Testis (tissue), 2 donors: ENCODE measurements at regions not wholly inside any gene's neighbourhood (a gene's known extent, or its start where the extent isn't known, plus 50 kb on each side); places are given as distances from the start of the nearest gene placed in this dataset.
"Not testable (repeated sequence)": the region's sequence is repeated elsewhere in the genome, so short reads cannot be mapped to it uniquely, and the experiment has no call there.

Source experiments
- DNase-seq: peaks from one replicate; pipeline ENCODE4 v3.0.0-alpha.2; 2019
- H3K27ac ChIP-seq, 2 donors: fragments of 200-600 bp; sonication (generic); one replicate each; pipeline ENCODE4 v1.5.1; 2019
- H3K27me3 ChIP-seq: fragments of 200-600 bp; sonication (generic); one replicate; pipeline ENCODE4 v1.5.1; 2019
- H3K36me3 ChIP-seq: fragments of 200-600 bp; sonication (generic); one replicate; pipeline ENCODE4 v1.5.1; 2017; ENCODE audit warnings: low read depth; ENCODE audit errors: missing control alignments
- H3K4me1 ChIP-seq: fragments of 200-600 bp; sonication (generic); one replicate; pipeline ENCODE4 v1.5.1; 2019
- H3K4me3 ChIP-seq, 2 donors: fragments of 200-600 bp; sonication (generic); one replicate each; pipeline ENCODE4 v1.5.1; 2017 to 2019
- H3K9me3 ChIP-seq: fragments of 200-600 bp; sonication (generic); one replicate; pipeline ENCODE4 v1.5.1; 2017
- CTCF ChIP-seq, 3 experiments: fragments of 450-650 bp in 2 of 3; fragments of 200-600 bp in 1 of 3; sonication (generic) in 1 of 3; IDR thresholded peaks; one replicate each; pipeline ENCODE4 v1.5.1; 2016 to 2019; ENCODE audit warnings: antibody characterized with exemption in 3 of 3, mild to moderate bottlenecking in 2 of 3, moderate library complexity in 1 of 3
- POLR2A ChIP-seq: fragments of 450-650 bp; IDR thresholded peaks from one replicate; pipeline ENCODE4 v1.6.1; 2017; ENCODE audit warnings: antibody characterized with exemption, mild to moderate bottlenecking, moderate library complexity
- WGBS, 2 donors: methylation state at CpG; one replicate each; pipeline ENCODE4 v1.1.5; 2018; 5-methylcytosine and 5-hydroxymethylcytosine counted together
- intact Hi-C: fragments of 100-400 bp; cut with DNase I; formaldehyde crosslinking; loops from one replicate; pipeline ENCODE4 v1.15.1; 2023; ENCODE audit warnings: low total_unique reads

- Histone ChIP-seq H3K27me3 (no peaks in the 10 kb centered on the region), H3K4me1 (no peaks in the 10 kb centered on the region), H3K9me3 (no peaks in the 10 kb centered on the region), H3K4me3 (no peak overlapping the region), H3K36me3 (no peaks in the 10 kb centered on the region), H3K27ac (no peak overlapping the region)
- intact Hi-C loops = no loop called here
- TF ChIP-seq POLR2A = no peak
- no peak for TF ChIP-seq CTCF (IDR thresholded peaks at IDR 0.05)
- DNase-seq = no peak
- 81 to 87% methylated on average over 4 to 8 of the region's 8 CpGs for WGBS, 2 donors
Observed at GRCh38 chr2:60351802-60352201, 201.7 kb downstream of the BCL11A start.

- WGBS, 2 donors = 89 to 94% methylated on average over 4 of the region's 4 CpGs
- H3K4me3 ChIP-seq = no peak overlapping the region
- no peaks in the 10 kb centered on the region for H3K9me3 ChIP-seq
- no peaks in the 10 kb centered on the region for H3K4me1 ChIP-seq
- intact Hi-C loops = no loop called here
- no peaks in the 10 kb centered on the region for H3K36me3 ChIP-seq
- no peak for TF ChIP-seq POLR2A
- TF ChIP-seq CTCF (IDR thresholded peaks at IDR 0.05) = no peak
- H3K27ac ChIP-seq = no peak overlapping the region
- H3K27me3 ChIP-seq = no peaks in the 10 kb centered on the region
- DNase-seq = no peak
Observed at GRCh38 chr2:60351321-60351720, 202.1 kb downstream of the BCL11A start.

- H3K36me3 ChIP-seq = no peaks in the 10 kb centered on the region
- no peaks in the 10 kb centered on the region for H3K4me1 ChIP-seq
- 65 to 79% methylated on average over 4 of the region's 4 CpGs for WGBS, 2 donors
- no peaks in the 10 kb centered on the region for H3K27me3 ChIP-seq
- H3K4me3 ChIP-seq = no peak overlapping the region
- H3K9me3 ChIP-seq = no peaks in the 10 kb centered on the region
- TF ChIP-seq POLR2A (no peak), CTCF (IDR thresholded peaks at IDR 0.05) (no peak)
- intact Hi-C loops = no loop called here
- no peak for DNase-seq
- H3K27ac ChIP-seq = no peak overlapping the region
Observed at GRCh38 chr2:60350791-60351190, 202.7 kb downstream of the BCL11A start.

- no peak overlapping the region for H3K27ac ChIP-seq
- H3K4me1 ChIP-seq = no peaks in the 10 kb centered on the region
- WGBS, 2 donors = 89 to 92% methylated on average over 5 of the region's 5 CpGs
- no peaks in the 10 kb centered on the region for H3K36me3 ChIP-seq
- no peak for TF ChIP-seq CTCF (IDR thresholded peaks at IDR 0.05)
- no peak for TF ChIP-seq POLR2A
- intact Hi-C loops = no loop called here
- H3K9me3 ChIP-seq = no peaks in the 10 kb centered on the region
- no peaks in the 10 kb centered on the region for H3K27me3 ChIP-seq
- no peak overlapping the region for H3K4me3 ChIP-seq
- no peak for DNase-seq
Observed at GRCh38 chr2:60347781-60348180, 205.7 kb downstream of the BCL11A start.

- intact Hi-C loops, H3K36me3 ChIP-seq, H3K4me1 ChIP-seq, DNase-seq, H3K9me3 ChIP-seq, H3K4me3 ChIP-seq, H3K27me3 ChIP-seq, H3K27ac ChIP-seq: not testable (repeated sequence)
- WGBS, 2 donors = 93% methylated on average over 4 of the region's 4 CpGs
Observed at GRCh38 chr2:60342491-60342890, 211.0 kb downstream of the BCL11A start.
